Trophoblast cell (in vitro differentiated cells and primary cell): ENCODE measurements at regions not wholly inside any gene's neighbourhood (a gene's known extent, or its start where the extent isn't known, plus 50 kb on each side); places are given as distances from the start of the nearest gene placed in this dataset.

Experiments
- DNase-seq, 2 donors: peaks; one replicate each; pipeline ENCODE4 v3.0.0-alpha.2; 2016
- H2AFZ ChIP-seq: 2 replicates; pipeline ENCODE4 v1.6.1; 2013; ENCODE audit warnings: low read length, moderate library complexity, mild to moderate bottlenecking; ENCODE audit not compliant: insufficient read depth, poor library complexity
- H2AK5ac ChIP-seq: 2 replicates; pipeline ENCODE4 v1.6.1; 2013; ENCODE audit warnings: mild to moderate bottlenecking, low read length
- H2BK120ac ChIP-seq: 2 replicates; pipeline ENCODE4 v1.6.1; 2013; ENCODE audit warnings: low read length, mild to moderate bottlenecking, moderate library complexity; ENCODE audit not compliant: insufficient read depth, poor library complexity
- H2BK12ac ChIP-seq: 2 replicates; pipeline ENCODE4 v1.6.1; 2013; ENCODE audit warnings: mild to moderate bottlenecking, low read length, moderate library complexity
- H2BK5ac ChIP-seq: 2 replicates; pipeline ENCODE4 v1.6.1; 2013; ENCODE audit warnings: low read length, low read depth, moderate library complexity, mild to moderate bottlenecking; ENCODE audit not compliant: poor library complexity
- H3K14ac ChIP-seq: 2 replicates; pipeline ENCODE4 v1.6.1; 2013; ENCODE audit warnings: mild to moderate bottlenecking, low read length
- H3K18ac ChIP-seq: 2 replicates; pipeline ENCODE4 v1.6.1; 2013; ENCODE audit warnings: mild to moderate bottlenecking, low read length
- H3K23ac ChIP-seq: 2 replicates; pipeline ENCODE4 v1.6.1; 2013; ENCODE audit warnings: low read length
- H3K27ac ChIP-seq: 2 replicates; pipeline ENCODE4 v1.5.1; 2013; ENCODE audit warnings: low read depth, mild to moderate bottlenecking, inconsistent platforms, low read length, moderate library complexity
- H3K27me3 ChIP-seq: 2 replicates; pipeline ENCODE4 v1.6.1; 2013; ENCODE audit warnings: inconsistent platforms, mild to moderate bottlenecking, low read length, moderate library complexity; ENCODE audit not compliant: insufficient read depth
- H3K36me3 ChIP-seq, 2 experiments: 1 replicate in 1 of 2; 2 replicates in 1 of 2; pipeline ENCODE4 v1.6.1; 2013; ENCODE audit warnings: low read length in 2 of 2, mild to moderate bottlenecking in 2 of 2, moderate library complexity in 1 of 2; ENCODE audit not compliant: insufficient read depth in 2 of 2, control insufficient read depth in 1 of 2
- H3K4ac ChIP-seq: 2 replicates; pipeline ENCODE4 v1.6.1; 2013; ENCODE audit warnings: low read depth, mild to moderate bottlenecking, low read length, moderate library complexity
- H3K4me1 ChIP-seq, 2 experiments: 1 replicate in 1 of 2; 2 replicates in 1 of 2; pipeline ENCODE4 v1.6.1; 2013; ENCODE audit warnings: low read length in 2 of 2, mild to moderate bottlenecking in 2 of 2, moderate library complexity in 1 of 2; ENCODE audit not compliant: insufficient read depth in 2 of 2, control insufficient read depth in 1 of 2
- H3K4me2 ChIP-seq: 2 replicates; pipeline ENCODE4 v1.6.1; 2013; ENCODE audit warnings: inconsistent platforms, mild to moderate bottlenecking, low read length, moderate library complexity
- H3K4me3 ChIP-seq: 2 replicates; pipeline ENCODE4 v1.5.1; 2013; ENCODE audit warnings: mild to moderate bottlenecking, low read depth, low read length, inconsistent platforms
- H3K79me1 ChIP-seq: one replicate; pipeline ENCODE4 v1.6.1; 2013; ENCODE audit warnings: low read length
- H3K79me2 ChIP-seq: 2 replicates; pipeline ENCODE4 v1.6.1; 2013; ENCODE audit warnings: low read length, mild to moderate bottlenecking; ENCODE audit not compliant: control insufficient read depth, insufficient read depth, poor library complexity
- H3K9ac ChIP-seq: 2 replicates; pipeline ENCODE4 v1.6.1; 2013; ENCODE audit warnings: mild to moderate bottlenecking, low read length
- H3K9me3 ChIP-seq: 2 replicates; pipeline ENCODE4 v1.6.1; 2013; ENCODE audit warnings: low read depth, mild to moderate bottlenecking, control low read depth, inconsistent platforms, low read length; ENCODE audit not compliant: insufficient read depth
- H4K12ac ChIP-seq: 2 replicates; pipeline ENCODE4 v1.6.1; 2013; ENCODE audit warnings: low read depth, mild to moderate bottlenecking, low read length, moderate library complexity
- H4K8ac ChIP-seq: 2 replicates; pipeline ENCODE4 v1.6.1; 2013; ENCODE audit warnings: low read depth, mild to moderate bottlenecking, low read length, moderate library complexity
- H4K91ac ChIP-seq: one replicate; pipeline ENCODE4 v1.6.1; 2013; ENCODE audit warnings: low read depth, mild to moderate bottlenecking, low read length, moderate library complexity
- whole genome bisulfite sequencing: extraction: QIAGEN DNeasy Blood & Tissue Kit; methylation state at CpG from one replicate; pipeline ENCODE4 v1.1.7; 2013; ENCODE audit warnings: missing lambda C conversion rate; ENCODE audit not compliant: insufficient read length, insufficient coverage; ENCODE audit errors: extremely low coverage; 5-methylcytosine and 5-hydroxymethylcytosine counted together

GRCh38 chr2:122210065-122210464 lies 454.6 kb downstream of the TSN start:
- no peaks in the 10 kb centered on the region for H3K4me1 ChIP-seq
- no peaks in the 10 kb centered on the region for H3K79me1 ChIP-seq
- H3K4me3 ChIP-seq: no peak overlapping the region
- H3K4me2 ChIP-seq: no peak overlapping the region
- no CpG with 5 or more reads among the region's 4 CpGs for WGBS
- H4K8ac ChIP-seq: no peak overlapping the region
- H3K23ac ChIP-seq: no peak overlapping the region
- no peak overlapping the region for H2BK120ac ChIP-seq
- H2AFZ ChIP-seq: no peak overlapping the region
- H3K4ac ChIP-seq: no peak overlapping the region
- no peak overlapping the region for H2AK5ac ChIP-seq
- DNase-seq: no peak
- H3K18ac ChIP-seq: no peak overlapping the region
- H3K27ac ChIP-seq: no peak overlapping the region
- no peak overlapping the region for H4K12ac ChIP-seq
- H2BK12ac ChIP-seq: no peak overlapping the region
- no peaks in the 10 kb centered on the region for H3K9me3 ChIP-seq
- H2BK5ac ChIP-seq: no peak overlapping the region
- H4K91ac ChIP-seq: no peak overlapping the region
- no peak overlapping the region for H3K14ac ChIP-seq
- no peaks in the 10 kb centered on the region for H3K79me2 ChIP-seq
- no peaks in the 10 kb centered on the region for H3K27me3 ChIP-seq
- H3K36me3 ChIP-seq: no peaks in the 10 kb centered on the region
- no peak overlapping the region for H3K9ac ChIP-seq

GRCh38 chr2:122210898-122211856 lies 455.7 kb downstream of the TSN start:
- WGBS: no CpG with 5 or more reads among the region's 8 CpGs

GRCh38 chr2:122213312-122213711 lies 457.9 kb downstream of the TSN start:
- Histone ChIP-seq H4K12ac (no peak overlapping the region), H3K9me3 (no peaks in the 10 kb centered on the region), H3K14ac (no peak overlapping the region), H3K4ac (no peak overlapping the region), H3K9ac (no peak overlapping the region), H2AK5ac (no peak overlapping the region), H2BK5ac (no peak overlapping the region), H3K79me1 (no peaks in the 10 kb centered on the region), H4K8ac (no peak overlapping the region), H2BK12ac (no peak overlapping the region), H3K4me2 (no peak overlapping the region), H2BK120ac (no peak overlapping the region), H3K27ac (no peak overlapping the region), H3K4me3 (no peak overlapping the region), H3K4me1 (no peaks in the 10 kb centered on the region), H3K27me3 (no peaks in the 10 kb centered on the region), H3K36me3 (no peaks in the 10 kb centered on the region), H2AFZ (no peak overlapping the region), H3K18ac (no peak overlapping the region), H3K23ac (no peak overlapping the region), H4K91ac (no peak overlapping the region), H3K79me2 (no peaks in the 10 kb centered on the region)
- no CpG with 5 or more reads among the region's 4 CpGs for WGBS
- no peak for DNase-seq

More at GRCh38 chr2:122210898-122211856, 455.7 kb downstream of the TSN start:
- no peak for DNase-seq
- Histone ChIP-seq H4K8ac (no peak overlapping the region), H3K4me3 (no peak overlapping the region), H2AK5ac (no peak overlapping the region), H3K4me2 (no peak overlapping the region), H3K23ac (no peak overlapping the region), H3K9me3 (no peaks in the 10 kb centered on the region), H4K91ac (no peak overlapping the region), H2BK12ac (no peak overlapping the region), H2AFZ (no peak overlapping the region), H3K18ac (no peak overlapping the region), H4K12ac (no peak overlapping the region), H3K9ac (no peak overlapping the region), H3K27me3 (no peaks in the 10 kb centered on the region), H3K4ac (no peak overlapping the region), H3K4me1 (no peaks in the 10 kb centered on the region), H2BK5ac (no peak overlapping the region), H3K79me1 (no peaks in the 10 kb centered on the region), H3K14ac (no peak overlapping the region), H3K27ac (no peak overlapping the region), H3K79me2 (no peaks in the 10 kb centered on the region), H3K36me3 (no peaks in the 10 kb centered on the region), H2BK120ac (no peak overlapping the region)

- H2BK5ac ChIP-seq: no peak overlapping the region
- no peak overlapping the region for H4K12ac ChIP-seq
- DNase-seq: peak; percentile 3 to 24
- H3K4me3 ChIP-seq: no peak overlapping the region
- H2BK120ac ChIP-seq: no peak overlapping the region
- H3K4me1 ChIP-seq: no peaks in the 10 kb centered on the region
- no peaks in the 10 kb centered on the region for H3K9me3 ChIP-seq
- no peak overlapping the region for H4K8ac ChIP-seq
- H3K9ac ChIP-seq: no peak overlapping the region
- no peak overlapping the region for H3K4ac ChIP-seq
- no peaks in the 10 kb centered on the region for H3K27me3 ChIP-seq
- H3K4me2 ChIP-seq: no peak overlapping the region
- no peaks in the 10 kb centered on the region for H3K79me2 ChIP-seq
- no peak overlapping the region for H3K18ac ChIP-seq
- H2AK5ac ChIP-seq: no peak overlapping the region
- H2BK12ac ChIP-seq: no peak overlapping the region
- H3K27ac ChIP-seq: no peak overlapping the region
- no peak overlapping the region for H3K14ac ChIP-seq
- H2AFZ ChIP-seq: no peak overlapping the region
- H3K36me3 ChIP-seq: no peaks in the 10 kb centered on the region
- no peak overlapping the region for H4K91ac ChIP-seq
- H3K23ac ChIP-seq: no peak overlapping the region
- no peaks in the 10 kb centered on the region for H3K79me1 ChIP-seq
Measured at GRCh38 chr2:122216071-122216470, 460.6 kb downstream of the TSN start.
